Esophagus squamous epithelium (tissue), 5 donors: ENCODE measurements at regions not wholly inside any gene's neighbourhood (a gene's known extent, or its start where the extent isn't known, plus 50 kb on each side); places are given as distances from the start of the nearest gene placed in this dataset.

Experiments used
- DNase-seq: peaks from one replicate; lab custom pipeline; 2025; lab: John Stamatoyannopoulos, UW
- H3K27ac ChIP-seq, 4 donors: fragments of 200-600 bp; sonication (generic); one replicate each; pipeline ENCODE4 v1.5.1; 2016 to 2019; ENCODE audit warnings: mild to moderate bottlenecking in 1 of 4
- H3K27me3 ChIP-seq, 4 donors: fragments of 200-600 bp; sonication (generic); 1 replicate in 3 of 4; 2 replicates in 1 of 4; pipeline versions ENCODE4 v1.5.1 to v1.6.0; 2017 to 2021; ENCODE audit warnings: antibody characterized with exemption in 1 of 4
- H3K36me3 ChIP-seq, 3 donors: fragments of 200-600 bp; sonication (generic); one replicate each; pipeline ENCODE4 v1.5.1; 2016 to 2019
- H3K4me1 ChIP-seq, 3 donors: fragments of 200-600 bp; sonication (generic); one replicate each; pipeline ENCODE4 v1.5.1; 2017 to 2019
- H3K4me3 ChIP-seq, 4 donors: fragments of 200-600 bp; sonication (generic); 1 replicate in 3 of 4; 2 replicates in 1 of 4; pipeline ENCODE4 v1.5.1; 2016 to 2019; ENCODE audit warnings: mild to moderate bottlenecking in 2 of 4, moderate library complexity in 1 of 4
- H3K9me3 ChIP-seq, 3 donors: fragments of 200-600 bp; sonication (generic); one replicate each; pipeline ENCODE4 v1.5.1; 2016 to 2019
- POLR2A ChIP-seq, 4 donors: fragments of 450-650 bp; IDR thresholded peaks; one replicate each; pipeline ENCODE4 v1.6.1; 2017; ENCODE audit warnings: antibody characterized with exemption in 4 of 4, mild to moderate bottlenecking in 4 of 4, moderate library complexity in 3 of 4
- WGBS, 2 donors: methylation state at CpG; one replicate each; pipeline ENCODE4 v1.1.5; 2018; 5-methylcytosine and 5-hydroxymethylcytosine counted together
- intact Hi-C: fragments of 100-400 bp; cut with DNase I; formaldehyde crosslinking; loops from one replicate; pipeline ENCODE4 v1.15.0; 2022
- TF ChIP-seq, protein P1 (sequence below), 6 experiments: fragments of 450-650 bp in 4 of 6; fragments of 200-600 bp in 2 of 6; sonication (generic) in 2 of 6; IDR thresholded peaks; one replicate each; pipeline ENCODE4 v1.5.1; 2016 to 2019; ENCODE audit warnings: antibody characterized with exemption in 6 of 6, mild to moderate bottlenecking in 4 of 6, moderate library complexity in 4 of 6
- donor health status: DM: yes; HTN: yes; CAD: no.

DNA sequence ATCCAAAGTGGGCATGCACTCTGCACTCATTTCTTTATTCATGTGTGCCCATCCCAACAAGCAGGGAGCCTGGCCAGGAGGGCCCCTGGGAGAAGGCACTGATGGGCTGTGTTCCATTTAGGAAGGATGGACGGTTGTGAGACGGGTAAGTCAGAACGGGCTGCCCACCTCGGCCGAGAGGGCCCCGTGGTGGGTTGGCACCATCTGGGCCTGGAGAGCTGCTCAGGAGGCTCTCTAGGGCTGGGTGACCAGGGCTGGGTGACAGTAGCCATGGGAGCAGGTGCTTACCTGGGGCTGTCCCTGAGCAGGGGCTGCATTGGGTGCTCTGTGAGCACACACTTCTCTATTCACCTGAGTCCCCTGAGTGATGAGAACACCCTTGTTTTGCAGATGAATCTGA is 129.3 kb upstream of the B3GAT1 start:
- DNase-seq = no peak
- TF ChIP-seq, protein P1, sequence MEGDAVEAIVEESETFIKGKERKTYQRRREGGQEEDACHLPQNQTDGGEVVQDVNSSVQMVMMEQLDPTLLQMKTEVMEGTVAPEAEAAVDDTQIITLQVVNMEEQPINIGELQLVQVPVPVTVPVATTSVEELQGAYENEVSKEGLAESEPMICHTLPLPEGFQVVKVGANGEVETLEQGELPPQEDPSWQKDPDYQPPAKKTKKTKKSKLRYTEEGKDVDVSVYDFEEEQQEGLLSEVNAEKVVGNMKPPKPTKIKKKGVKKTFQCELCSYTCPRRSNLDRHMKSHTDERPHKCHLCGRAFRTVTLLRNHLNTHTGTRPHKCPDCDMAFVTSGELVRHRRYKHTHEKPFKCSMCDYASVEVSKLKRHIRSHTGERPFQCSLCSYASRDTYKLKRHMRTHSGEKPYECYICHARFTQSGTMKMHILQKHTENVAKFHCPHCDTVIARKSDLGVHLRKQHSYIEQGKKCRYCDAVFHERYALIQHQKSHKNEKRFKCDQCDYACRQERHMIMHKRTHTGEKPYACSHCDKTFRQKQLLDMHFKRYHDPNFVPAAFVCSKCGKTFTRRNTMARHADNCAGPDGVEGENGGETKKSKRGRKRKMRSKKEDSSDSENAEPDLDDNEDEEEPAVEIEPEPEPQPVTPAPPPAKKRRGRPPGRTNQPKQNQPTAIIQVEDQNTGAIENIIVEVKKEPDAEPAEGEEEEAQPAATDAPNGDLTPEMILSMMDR (IDR thresholded peaks at IDR 0.05) = no peak
- no peak for TF ChIP-seq POLR2A (IDR thresholded peaks at IDR 0.05)

DNA sequence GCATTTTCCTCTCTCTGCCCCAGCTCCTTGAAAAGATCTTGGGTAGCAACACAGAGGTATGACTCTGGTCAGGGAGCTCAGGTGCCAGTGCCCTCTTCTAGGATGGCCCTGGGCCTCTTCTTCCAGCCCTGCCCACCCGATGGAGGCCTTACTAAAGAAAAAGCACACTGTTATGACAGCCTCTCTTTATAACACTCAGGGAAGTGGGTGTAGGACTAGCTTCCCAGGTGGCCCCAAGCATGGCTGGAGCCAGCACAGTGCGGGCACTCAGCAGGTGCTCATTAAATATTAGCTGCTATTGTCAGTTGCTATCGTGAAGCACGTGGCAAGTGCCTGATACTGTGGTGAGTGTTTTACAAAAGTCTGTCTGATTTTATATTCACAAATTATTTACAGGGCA is 127.2 kb upstream of the B3GAT1 start:
- TF ChIP-seq, protein P1 (IDR thresholded peaks at IDR 0.05) = no peak
- TF ChIP-seq POLR2A (IDR thresholded peaks at IDR 0.05) = no peak
- Histone ChIP-seq H3K9me3 (no peaks in the 10 kb centered on the region), H3K27ac (no peak overlapping the region), H3K4me3 (no peak overlapping the region), H3K36me3 (no peaks in the 10 kb centered on the region), H3K4me1 (peaks cover 0 to 6% (median 0%) of the 10 kb centered on the region in 3 donors), H3K27me3 (peaks cover 0 to 40% (median 0%) of the 10 kb centered on the region in 4 donors)
- DNase-seq = no peak
- intact Hi-C loops = no loop called here
- 78 to 84% methylated on average over 4 of the region's 4 CpGs for WGBS, 2 donors

More for the DNA sequence above, 129.3 kb upstream of the B3GAT1 start:
- Histone ChIP-seq H3K36me3 (no peaks in the 10 kb centered on the region), H3K4me1 (peaks cover 0 to 6% (median 0%) of the 10 kb centered on the region in 3 donors), H3K4me3 (no peak overlapping the region), H3K27me3 (peaks cover 0 to 28% (median 0%) of the 10 kb centered on the region in 4 donors), H3K9me3 (no peaks in the 10 kb centered on the region), H3K27ac (no peak overlapping the region)
- intact Hi-C loops = no loop called here
- 72 to 81% methylated on average over 5 of the region's 6 CpGs for WGBS, 2 donors

DNA sequence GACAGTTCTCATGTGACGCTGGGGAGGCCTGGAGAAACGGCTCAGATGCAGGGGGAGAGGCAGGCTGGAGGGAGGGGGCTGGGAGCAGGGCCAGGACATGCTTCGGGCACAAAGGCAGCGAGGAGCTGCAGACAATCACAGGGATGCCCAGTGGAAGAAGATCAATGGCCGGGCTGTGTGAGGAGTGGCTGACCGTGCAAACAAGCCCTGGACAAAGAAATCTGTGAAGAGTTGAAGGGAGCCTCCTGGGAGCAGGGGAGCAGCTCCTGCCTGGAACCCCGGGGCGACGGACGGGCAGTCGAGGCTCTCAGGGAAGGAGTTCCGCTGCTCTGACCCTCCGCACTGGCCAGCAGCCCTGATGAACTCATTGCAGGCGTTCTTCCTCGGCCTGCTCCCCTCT is 126.7 kb upstream of the B3GAT1 start:
- H3K27me3 ChIP-seq = peaks cover 0 to 40% (median 0%) of the 10 kb centered on the region in 4 donors
- H3K9me3 ChIP-seq = no peaks in the 10 kb centered on the region
- intact Hi-C loops = no loop called here
- no peak overlapping the region for H3K4me3 ChIP-seq
- H3K36me3 ChIP-seq = no peaks in the 10 kb centered on the region
- peaks cover 0 to 6% (median 0%) of the 10 kb centered on the region in 3 donors for H3K4me1 ChIP-seq
- no peak for DNase-seq
- H3K27ac ChIP-seq = no peak overlapping the region
- WGBS, 2 donors = 47 to 62% methylated on average over 12 to 14 of the region's 15 CpGs
- TF ChIP-seq, protein P1 (IDR thresholded peaks at IDR 0.05) = no peak
- no peak for TF ChIP-seq POLR2A (IDR thresholded peaks at IDR 0.05)

DNA sequence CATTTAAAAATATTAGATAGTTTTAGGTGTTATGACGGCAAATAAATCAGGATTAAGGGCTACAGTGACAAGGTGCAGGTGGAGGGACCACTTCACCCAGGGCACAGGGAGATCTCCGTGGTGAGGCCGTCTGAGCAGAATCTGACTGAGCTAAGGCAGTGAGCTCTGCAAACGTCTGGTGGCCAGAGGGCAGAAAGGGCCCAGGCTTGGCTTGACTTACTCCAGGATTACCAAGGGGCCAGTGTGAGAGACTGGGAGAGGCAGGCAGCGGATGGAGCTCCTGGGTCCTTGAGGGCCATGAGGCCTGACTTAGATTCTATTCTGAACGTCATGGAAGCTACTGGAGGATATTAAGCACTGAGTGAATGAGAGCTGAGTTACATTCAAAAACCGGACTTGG is 125.9 kb upstream of the B3GAT1 start:
- intact Hi-C loops = no loop called here
- WGBS, 2 donors = 64 to 79% methylated on average over 7 of the region's 7 CpGs
- TF ChIP-seq, protein P1 (IDR thresholded peaks at IDR 0.05) = no peak
- no peak for TF ChIP-seq POLR2A (IDR thresholded peaks at IDR 0.05)
- Histone ChIP-seq H3K27me3 (peaks cover 0 to 43% (median 0%) of the 10 kb centered on the region in 4 donors), H3K27ac (no peak overlapping the region), H3K4me1 (peaks cover 0 to 6% (median 0%) of the 10 kb centered on the region in 3 donors), H3K4me3 (no peak overlapping the region), H3K36me3 (no peaks in the 10 kb centered on the region), H3K9me3 (no peaks in the 10 kb centered on the region)
- no peak for DNase-seq

DNA sequence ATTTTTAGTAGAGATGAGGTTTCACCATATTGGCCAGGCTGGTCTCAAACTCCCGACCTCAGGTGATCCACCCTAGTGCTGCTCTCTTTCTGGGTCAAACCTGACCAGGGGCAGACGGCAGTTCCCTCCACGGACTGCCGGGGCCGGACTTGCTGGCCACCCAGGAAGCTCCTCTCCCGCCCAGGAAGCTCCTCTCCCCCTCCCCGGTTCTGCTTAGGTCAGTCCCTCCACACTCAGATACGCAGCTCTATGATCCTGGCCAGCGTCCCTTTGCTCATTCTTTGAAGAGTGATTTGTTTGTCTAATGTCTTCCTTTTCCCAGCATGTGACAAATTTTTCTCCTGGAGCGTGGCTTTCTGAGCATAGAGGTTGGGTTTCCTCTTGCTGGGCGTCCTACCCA is 125.3 kb upstream of the B3GAT1 start:
- H3K36me3 ChIP-seq = no peaks in the 10 kb centered on the region
- H3K4me3 ChIP-seq = no peak overlapping the region
- DNase-seq = no peak
- peaks cover 0 to 49% (median 0%) of the 10 kb centered on the region in 4 donors for H3K27me3 ChIP-seq
- H3K4me1 ChIP-seq = peaks cover 0 to under 1% (median 0%) of the 10 kb centered on the region in 3 donors
- intact Hi-C loops = no loop called here
- no peaks in the 10 kb centered on the region for H3K9me3 ChIP-seq
- 30 to 41% methylated on average over 11 of the region's 11 CpGs for WGBS, 2 donors
- H3K27ac ChIP-seq = no peak overlapping the region
- TF ChIP-seq POLR2A (IDR thresholded peaks at IDR 0.05) = no peak
- TF ChIP-seq, protein P1 (IDR thresholded peaks at IDR 0.05) = no peak
